CD14-positive monocyte (primary cell): ENCODE measurements at regions not wholly inside any gene's neighbourhood (a gene's known extent, or its start where the extent isn't known, plus 50 kb on each side); places are given as distances from the start of the nearest gene placed in this dataset.

ENCODE experiments used
- DNase-seq, 3 donors: peaks; one replicate each; pipeline ENCODE4 v3.0.0-alpha.2; 2011 to 2022
- H2AFZ ChIP-seq: 2 replicates; pipeline ENCODE4 v1.6.0; 2012; ENCODE audit warnings: mild to moderate bottlenecking, low read depth, low read length, inconsistent platforms; ENCODE audit not compliant: insufficient read depth, poor library complexity, severe bottlenecking
- H3K27ac ChIP-seq, 2 donors: 1 replicate in 1 of 2; 2 replicates in 1 of 2; pipeline ENCODE4 v1.5.1; 2012 to 2013; ENCODE audit warnings: low read length in 2 of 2, control low read depth in 1 of 2, inconsistent platforms in 1 of 2, low read depth in 1 of 2, mild to moderate bottlenecking in 1 of 2
- H3K27me3 ChIP-seq, 2 donors: one replicate each; pipeline versions ENCODE4 v1.6.0 to v1.6.1; 2011 to 2013; ENCODE audit warnings: low read length in 2 of 2; ENCODE audit not compliant: control insufficient read depth in 2 of 2, insufficient read depth in 2 of 2
- H3K36me3 ChIP-seq, 2 donors: replicated peaks in 1 of 2; 1 replicate in 1 of 2; 2 replicates in 1 of 2; pipeline versions ENCODE4 v1.5.1 to v1.6.1; 2012 to 2013; ENCODE audit warnings: low read length in 2 of 2, control low read depth in 1 of 2, inconsistent platforms in 1 of 2, mild to moderate bottlenecking in 1 of 2; ENCODE audit not compliant: insufficient read depth in 2 of 2, control insufficient read depth in 1 of 2
- H3K4me1 ChIP-seq, 2 donors: 1 replicate in 1 of 2; 2 replicates in 1 of 2; pipeline versions ENCODE4 v1.5.1 to v1.6.1; 2012 to 2013; ENCODE audit warnings: low read length in 2 of 2, control low read depth in 1 of 2, inconsistent platforms in 1 of 2, mild to moderate bottlenecking in 1 of 2, moderate library complexity in 1 of 2; ENCODE audit not compliant: insufficient read depth in 2 of 2, control insufficient read depth in 1 of 2
- H3K4me2 ChIP-seq: replicated peaks from 2 replicates; pipeline ENCODE3; 2012; ENCODE audit warnings: low read length, moderate library complexity, mild to moderate bottlenecking; ENCODE audit not compliant: poor library complexity, severe bottlenecking; ENCODE audit errors: extremely low read depth
- H3K4me3 ChIP-seq, 3 experiments: fragments of 200-600 bp in 1 of 3; sonication (generic) in 1 of 3; replicated peaks in 1 of 3; 1 replicate in 2 of 3; 2 replicates in 1 of 3; pipeline ENCODE4 v1.5.1; 2011 to 2013; ENCODE audit warnings: low read length in 3 of 3, mild to moderate bottlenecking in 3 of 3, control low read depth in 2 of 3, low read depth in 2 of 3, inconsistent platforms in 1 of 3, moderate library complexity in 1 of 3
- H3K79me2 ChIP-seq: 2 replicates; pipeline ENCODE4 v1.6.0; 2012; ENCODE audit warnings: mild to moderate bottlenecking, control low read depth, inconsistent platforms, low read length, moderate library complexity; ENCODE audit not compliant: insufficient read depth
- H3K9ac ChIP-seq: 2 replicates; pipeline ENCODE4 v1.6.0; 2017; ENCODE audit warnings: low read length, mild to moderate bottlenecking; ENCODE audit not compliant: insufficient read depth, poor library complexity, severe bottlenecking
- H3K9me3 ChIP-seq, 2 donors: replicated peaks in 1 of 2; 1 replicate in 1 of 2; 2 replicates in 1 of 2; pipeline versions ENCODE4 v1.5.1 to v1.6.1; 2012 to 2013; ENCODE audit warnings: low read length in 2 of 2, control low read depth in 1 of 2; ENCODE audit not compliant: control insufficient read depth in 1 of 2, insufficient read depth in 1 of 2
- H4K20me1 ChIP-seq: 2 replicates; pipeline ENCODE4 v1.6.0; 2012; ENCODE audit warnings: mild to moderate bottlenecking, low read length, control low read depth, moderate library complexity; ENCODE audit not compliant: insufficient read depth
- H3K27ac Mint-ChIP-seq, 7 donors: one replicate each; pipeline ENCODE4 v1.8.0; 2020; ENCODE audit warnings: mild to moderate bottlenecking in 7 of 7, mixed read lengths in 7 of 7, moderate library complexity in 6 of 7, inconsistent platforms in 2 of 7
- H3K27me3 Mint-ChIP-seq, 3 donors: one replicate each; pipeline ENCODE4 v1.8.0; 2021 to 2022; ENCODE audit warnings: low read depth in 3 of 3, mild to moderate bottlenecking in 3 of 3, mixed read lengths in 3 of 3, moderate library complexity in 3 of 3, inconsistent platforms in 1 of 3
- H3K36me3 Mint-ChIP-seq, 2 donors: one replicate each; pipeline ENCODE4 v1.8.0; 2020; ENCODE audit warnings: mixed read lengths in 2 of 2, inconsistent platforms in 1 of 2, mild to moderate bottlenecking in 1 of 2
- H3K4me1 Mint-ChIP-seq: one replicate; pipeline ENCODE4 v1.8.0; 2020; ENCODE audit warnings: mild to moderate bottlenecking, mixed read lengths
- H3K4me3 Mint-ChIP-seq, 2 donors: one replicate each; pipeline ENCODE4 v1.8.0; 2020; ENCODE audit warnings: mild to moderate bottlenecking in 2 of 2, mixed read lengths in 2 of 2, moderate library complexity in 1 of 2
- H3K9me3 Mint-ChIP-seq, 7 donors: one replicate each; pipeline ENCODE4 v1.8.0; 2020 to 2022; ENCODE audit warnings: mixed read lengths in 7 of 7, mild to moderate bottlenecking in 6 of 7, moderate library complexity in 6 of 7, inconsistent platforms in 2 of 7
- CTCF ChIP-seq: fragments of 200-600 bp; IDR thresholded peaks from one replicate; pipeline ENCODE4 v1.8.0; 2022; ENCODE audit warnings: antibody characterized with exemption, mild to moderate bottlenecking
- WGBS: methylation state at CpG from one replicate; pipeline ENCODE4 v1.1.5; 2013; ENCODE audit warnings: missing lambda C conversion rate; ENCODE audit not compliant: insufficient coverage; 5-methylcytosine and 5-hydroxymethylcytosine counted together
- intact Hi-C, 2 donors: fragments of 100-400 bp; cut with micrococcal nuclease; formaldehyde crosslinking; loops; one replicate each; pipeline versions ENCODE4 v1.15.0 to v1.15.1; 2023

- Histone ChIP-seq H3K9me3 (peaks cover 0 to 6% of the 10 kb centered on the region in 2 donors), H3K27ac (no peak overlapping the region), H4K20me1 (no peaks in the 10 kb centered on the region), H3K79me2 (no peaks in the 10 kb centered on the region), H2AFZ (no peak overlapping the region), H3K36me3 (no peaks in the 10 kb centered on the region), H3K4me2 (no peak overlapping the region), H3K4me3 (no peak overlapping the region), H3K4me1 (no peaks in the 10 kb centered on the region), H3K9ac (no peak overlapping the region), H3K27me3 (no peaks in the 10 kb centered on the region)
- intact Hi-C loops: no loop called here
- Mint-ChIP-seq H3K4me3 (no peak overlapping the region), H3K4me1 (no peaks in the 10 kb centered on the region), H3K27me3 (no peaks in the 10 kb centered on the region), H3K9me3 (peaks cover 0 to 9% (median 2%) of the 10 kb centered on the region in 7 donors), H3K27ac (no peak overlapping the region), H3K36me3 (no peaks in the 10 kb centered on the region)
- DNase-seq: no peak
- TF ChIP-seq CTCF: no peak
These were observed 531.7 kb upstream of the TOM1L1 start for GRCh38 chr17:54368906-54369305.

GRCh38 chr17:54372069-54372749 is 528.4 kb upstream of the TOM1L1 start:
- Mint-ChIP-seq H3K36me3 (no peaks in the 10 kb centered on the region), H3K27ac (no peak overlapping the region), H3K27me3 (no peaks in the 10 kb centered on the region), H3K4me1 (no peaks in the 10 kb centered on the region), H3K4me3 (no peak overlapping the region), H3K9me3 (peaks cover 0 to 12% (median 4%) of the 10 kb centered on the region in 7 donors)
- H2AFZ ChIP-seq: no peak overlapping the region
- TF ChIP-seq CTCF: no peak
- H3K4me3 ChIP-seq: no peak overlapping the region
- intact Hi-C loops: no loop called here
- H3K4me2 ChIP-seq: no peak overlapping the region
- DNase-seq: no peak
- H3K9ac ChIP-seq: no peak overlapping the region
- no peaks in the 10 kb centered on the region for H3K27me3 ChIP-seq
- H3K27ac ChIP-seq: no peak overlapping the region
- H3K79me2 ChIP-seq: no peaks in the 10 kb centered on the region
- WGBS: 67% methylated on average over 1 of the region's 2 CpGs
- H3K4me1 ChIP-seq: no peaks in the 10 kb centered on the region
- no peaks in the 10 kb centered on the region for H3K36me3 ChIP-seq
- peaks cover 0 to 6% of the 10 kb centered on the region in 2 donors for H3K9me3 ChIP-seq
- no peaks in the 10 kb centered on the region for H4K20me1 ChIP-seq
